GM12891 (cell line): ENCODE measurements at regions not wholly inside any gene's neighbourhood (a gene's known extent, or its start where the extent isn't known, plus 50 kb on each side); places are given as distances from the start of the nearest gene placed in this dataset.
"Not testable (repeated sequence)": the region's sequence is repeated elsewhere in the genome, so short reads cannot be mapped to it uniquely, and the experiment has no call there.

Experiments used
- POLR2A ChIP-seq: IDR thresholded peaks from 2 replicates; pipeline ENCODE4 v1.6.1; 2011; ENCODE audit warnings: low read depth, low read length, control low read depth
- POLR2AphosphoS5 ChIP-seq: IDR thresholded peaks from 2 replicates; pipeline ENCODE4 v1.6.1; 2011; ENCODE audit warnings: low read depth, low read length, control low read depth
- TAF1 ChIP-seq: IDR thresholded peaks from 2 replicates; pipeline ENCODE4 v1.6.1; 2011; ENCODE audit warnings: low read depth, low read length, control low read depth

- not testable (repeated sequence) for TF ChIP-seq POLR2A, TAF1, POLR2AphosphoS5
Observed at GRCh38 chr11:22528612-22529429, 96.8 kb downstream of the FANCF start.
